Smooth muscle cell (in vitro differentiated cells): ENCODE measurements at regions not wholly inside any gene's neighbourhood (a gene's known extent, or its start where the extent isn't known, plus 50 kb on each side); places are given as distances from the start of the nearest gene placed in this dataset.

Experiments
- DNase-seq: peaks from one replicate; lab custom pipeline; 2025; ENCODE audit not compliant: unreplicated experiment; lab: John Stamatoyannopoulos, UW
- H2AFZ ChIP-seq: fragments of 200-600 bp; sonication (generic); 2 replicates; pipeline ENCODE4 v1.6.0; 2016; ENCODE audit warnings: antibody characterized with exemption, low read depth, mild to moderate bottlenecking
- H3F3A ChIP-seq: fragments of 200-600 bp; sonication (generic); 2 replicates; pipeline ENCODE4 v1.6.0; 2017; ENCODE audit warnings: antibody characterized with exemption, low read depth
- H3K27ac ChIP-seq: fragments of 200-600 bp; sonication (generic); 2 replicates; pipeline ENCODE4 v1.5.1; 2016; ENCODE audit warnings: low read depth, mild to moderate bottlenecking
- H3K27me3 ChIP-seq: fragments of 200-600 bp; sonication (generic); 2 replicates; pipeline ENCODE4 v1.6.1; 2016; ENCODE audit warnings: low read depth, mild to moderate bottlenecking
- H3K36me3 ChIP-seq: fragments of 200-600 bp; sonication (generic); 2 replicates; pipeline ENCODE4 v1.5.1; 2016; ENCODE audit warnings: low read depth
- H3K4me1 ChIP-seq: fragments of 200-600 bp; sonication (generic); 2 replicates; pipeline ENCODE4 v1.5.1; 2016; ENCODE audit warnings: low read depth
- H3K4me2 ChIP-seq: fragments of 200-600 bp; sonication (generic); 2 replicates; pipeline ENCODE4 v1.6.0; 2016; ENCODE audit warnings: mild to moderate bottlenecking
- H3K4me3 ChIP-seq: fragments of 200-600 bp; sonication (generic); 2 replicates; pipeline ENCODE4 v1.5.1; 2016; ENCODE audit warnings: mild to moderate bottlenecking
- H3K79me2 ChIP-seq: fragments of 200-600 bp; sonication (generic); 2 replicates; pipeline ENCODE4 v1.6.0; 2016; ENCODE audit warnings: low read depth, mild to moderate bottlenecking
- H3K9ac ChIP-seq: fragments of 200-600 bp; sonication (generic); 2 replicates; pipeline ENCODE4 v1.6.0; 2016; ENCODE audit warnings: low read depth
- H3K9me3 ChIP-seq: fragments of 200-600 bp; sonication (generic); replicated peaks from 2 replicates; pipeline ENCODE4 v1.5.1; 2016; ENCODE audit warnings: low read depth
- H4K20me1 ChIP-seq: fragments of 200-600 bp; sonication (generic); 2 replicates; pipeline ENCODE4 v1.6.0; 2016; ENCODE audit warnings: low read depth
- WGBS: methylation state at CpG from one replicate; pipeline ENCODE4 v1.1.7; 2016; ENCODE audit warnings: low lambda C conversion rate; 5-methylcytosine and 5-hydroxymethylcytosine counted together
- TF ChIP-seq, protein P1 (sequence below): fragments of 200-600 bp; sonication (generic); IDR thresholded peaks from 2 replicates; pipeline ENCODE4 v1.5.1; 2017; ENCODE audit warnings: borderline replicate concordance, mild to moderate bottlenecking, antibody characterized with exemption; ENCODE audit not compliant: insufficient read depth, poor library complexity, severe bottlenecking

DNA sequence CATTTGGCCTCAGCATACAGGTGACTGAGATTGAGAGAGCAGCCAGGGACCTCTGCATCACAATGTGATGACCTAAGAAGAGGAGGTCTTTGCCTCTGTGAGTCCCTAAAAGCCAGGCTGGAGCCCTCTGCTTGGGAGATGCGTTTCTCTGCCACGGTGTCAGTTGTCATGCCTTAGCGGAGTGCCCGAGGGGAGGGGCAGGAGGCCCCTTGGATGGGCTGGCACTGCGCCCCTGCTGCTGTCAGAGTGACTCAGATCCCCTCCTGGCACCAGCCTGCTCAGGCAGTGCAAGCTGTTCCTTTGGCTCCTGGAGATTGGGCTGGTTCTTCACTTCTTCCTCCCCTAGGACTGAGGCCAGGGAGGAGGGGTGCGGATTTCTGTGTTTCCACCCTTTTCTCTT is 64.9 kb upstream of the KCNA5 start:
- no peaks in the 10 kb centered on the region for H3K79me2 ChIP-seq
- 68% methylated on average over 6 of the region's 6 CpGs for WGBS
- H3K27ac ChIP-seq = no peak overlapping the region
- no peak overlapping the region for H2AFZ ChIP-seq
- no peaks in the 10 kb centered on the region for H3K9me3 ChIP-seq
- no peak overlapping the region for H3K9ac ChIP-seq
- no peaks in the 10 kb centered on the region for H3F3A ChIP-seq
- no peak overlapping the region for H3K4me2 ChIP-seq
- TF ChIP-seq, protein P1, sequence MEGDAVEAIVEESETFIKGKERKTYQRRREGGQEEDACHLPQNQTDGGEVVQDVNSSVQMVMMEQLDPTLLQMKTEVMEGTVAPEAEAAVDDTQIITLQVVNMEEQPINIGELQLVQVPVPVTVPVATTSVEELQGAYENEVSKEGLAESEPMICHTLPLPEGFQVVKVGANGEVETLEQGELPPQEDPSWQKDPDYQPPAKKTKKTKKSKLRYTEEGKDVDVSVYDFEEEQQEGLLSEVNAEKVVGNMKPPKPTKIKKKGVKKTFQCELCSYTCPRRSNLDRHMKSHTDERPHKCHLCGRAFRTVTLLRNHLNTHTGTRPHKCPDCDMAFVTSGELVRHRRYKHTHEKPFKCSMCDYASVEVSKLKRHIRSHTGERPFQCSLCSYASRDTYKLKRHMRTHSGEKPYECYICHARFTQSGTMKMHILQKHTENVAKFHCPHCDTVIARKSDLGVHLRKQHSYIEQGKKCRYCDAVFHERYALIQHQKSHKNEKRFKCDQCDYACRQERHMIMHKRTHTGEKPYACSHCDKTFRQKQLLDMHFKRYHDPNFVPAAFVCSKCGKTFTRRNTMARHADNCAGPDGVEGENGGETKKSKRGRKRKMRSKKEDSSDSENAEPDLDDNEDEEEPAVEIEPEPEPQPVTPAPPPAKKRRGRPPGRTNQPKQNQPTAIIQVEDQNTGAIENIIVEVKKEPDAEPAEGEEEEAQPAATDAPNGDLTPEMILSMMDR = no peak
- no peaks in the 10 kb centered on the region for H4K20me1 ChIP-seq
- no peak for DNase-seq
- H3K36me3 ChIP-seq = no peaks in the 10 kb centered on the region
- no peak overlapping the region for H3K4me3 ChIP-seq
- H3K27me3 ChIP-seq = peaks cover 69% of the 10 kb centered on the region
- no peaks in the 10 kb centered on the region for H3K4me1 ChIP-seq

DNA sequence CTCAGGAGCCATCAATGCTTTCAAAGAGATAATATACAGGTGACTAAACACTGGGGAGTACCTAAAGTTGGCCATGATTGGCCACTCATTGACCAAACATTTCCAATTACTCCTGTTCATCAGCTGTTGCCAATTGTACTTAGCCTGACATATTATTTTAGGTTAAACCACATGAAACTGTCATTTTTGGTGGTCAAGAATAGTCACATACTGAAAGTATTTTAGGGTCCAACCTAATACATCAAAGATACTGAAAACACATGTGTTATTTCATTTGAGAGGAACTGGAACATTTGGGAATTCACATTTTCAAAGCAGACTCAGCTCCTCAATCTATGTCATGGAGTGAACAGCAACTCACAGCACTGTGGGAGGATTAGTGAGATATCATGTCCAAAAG is 63.9 kb upstream of the KCNA5 start:
- Histone ChIP-seq H3K27me3 (peaks cover 79% of the 10 kb centered on the region), H2AFZ (no peak overlapping the region), H3K79me2 (no peaks in the 10 kb centered on the region), H3K4me3 (no peak overlapping the region), H3K36me3 (no peaks in the 10 kb centered on the region), H3K9ac (no peak overlapping the region), H3K4me1 (no peaks in the 10 kb centered on the region), H3K27ac (no peak overlapping the region), H3K4me2 (no peak overlapping the region), H3F3A (no peaks in the 10 kb centered on the region), H4K20me1 (no peaks in the 10 kb centered on the region), H3K9me3 (no peaks in the 10 kb centered on the region)
- DNase-seq = no peak
- TF ChIP-seq, protein P1 = no peak

DNA sequence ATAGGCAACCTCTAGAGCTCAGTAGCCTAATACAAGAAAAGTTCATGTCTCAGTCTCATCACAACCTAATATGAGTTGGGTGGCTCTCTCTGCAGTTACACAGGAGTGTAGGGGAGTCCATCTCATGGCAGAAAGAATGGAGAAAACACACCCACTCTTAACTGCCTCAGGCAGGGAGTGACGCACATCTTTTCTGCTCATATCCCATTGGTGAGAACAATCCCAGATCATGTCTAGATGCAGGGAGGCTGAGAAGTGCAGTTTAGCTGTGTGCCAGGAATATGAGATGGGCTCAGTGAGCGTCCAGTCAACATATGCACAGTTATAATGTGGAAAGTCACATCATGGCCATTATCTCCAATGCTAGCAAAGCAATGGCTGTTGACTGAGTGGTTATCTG is 59.3 kb upstream of the KCNA5 start:
- no peaks in the 10 kb centered on the region for H3K4me1 ChIP-seq
- no peaks in the 10 kb centered on the region for H3K79me2 ChIP-seq
- no peaks in the 10 kb centered on the region for H3F3A ChIP-seq
- 92% methylated on average over 2 of the region's 2 CpGs for WGBS
- no peaks in the 10 kb centered on the region for H3K36me3 ChIP-seq
- DNase-seq = no peak
- no peak overlapping the region for H3K27ac ChIP-seq
- peaks cover 79% of the 10 kb centered on the region for H3K27me3 ChIP-seq
- H3K9me3 ChIP-seq = no peaks in the 10 kb centered on the region
- no peak overlapping the region for H3K4me2 ChIP-seq
- TF ChIP-seq, protein P1 = no peak
- H4K20me1 ChIP-seq = no peaks in the 10 kb centered on the region
- no peak overlapping the region for H3K4me3 ChIP-seq
- no peak overlapping the region for H2AFZ ChIP-seq
- no peak overlapping the region for H3K9ac ChIP-seq

DNA sequence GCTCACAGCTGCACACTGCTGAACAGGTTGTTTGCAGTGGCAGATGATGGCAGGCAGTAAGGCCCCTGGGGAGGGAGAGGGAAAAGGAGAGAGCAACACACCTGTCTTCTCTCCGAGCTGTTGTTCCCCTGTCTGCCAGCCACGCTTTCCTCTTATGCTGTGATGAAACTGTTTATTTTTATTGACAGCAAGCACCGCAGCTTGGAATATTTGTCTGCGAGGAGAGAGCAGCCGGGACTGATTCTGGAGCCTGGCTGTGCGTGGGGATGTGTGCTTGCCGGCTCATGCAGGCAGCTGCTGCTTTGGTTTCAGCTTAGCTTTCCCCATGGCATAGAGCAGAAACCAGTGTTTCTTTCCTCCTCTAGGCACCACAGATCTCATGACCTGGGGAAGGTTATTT is 58.7 kb upstream of the KCNA5 start:
- H3K36me3 ChIP-seq = no peaks in the 10 kb centered on the region
- H4K20me1 ChIP-seq = no peaks in the 10 kb centered on the region
- H2AFZ ChIP-seq = no peak overlapping the region
- no peak overlapping the region for H3K4me3 ChIP-seq
- WGBS = 97% methylated on average over 7 of the region's 7 CpGs
- H3F3A ChIP-seq = no peaks in the 10 kb centered on the region
- H3K27ac ChIP-seq = no peak overlapping the region
- H3K4me2 ChIP-seq = no peak overlapping the region
- H3K9me3 ChIP-seq = no peaks in the 10 kb centered on the region
- H3K9ac ChIP-seq = no peak overlapping the region
- no peaks in the 10 kb centered on the region for H3K79me2 ChIP-seq
- TF ChIP-seq, protein P1 = no peak
- H3K4me1 ChIP-seq = no peaks in the 10 kb centered on the region
- H3K27me3 ChIP-seq = peaks cover 79% of the 10 kb centered on the region
- no peak for DNase-seq
